22Rv1 (cell line): ENCODE measurements at regions not wholly inside any gene's neighbourhood (a gene's known extent, or its start where the extent isn't known, plus 50 kb on each side); places are given as distances from the start of the nearest gene placed in this dataset.

ENCODE experiments used
- ZFX ChIP-seq: fragments of 450-650 bp; IDR thresholded peaks from 2 replicates; pipeline ENCODE4 v1.6.1; 2017; ENCODE audit warnings: antibody characterized with exemption, borderline replicate concordance
- TF ChIP-seq, protein P1 (sequence below): fragments of 450-650 bp; IDR thresholded peaks from 2 replicates; pipeline ENCODE4 v1.5.1; 2017; ENCODE audit warnings: mild to moderate bottlenecking

DNA sequence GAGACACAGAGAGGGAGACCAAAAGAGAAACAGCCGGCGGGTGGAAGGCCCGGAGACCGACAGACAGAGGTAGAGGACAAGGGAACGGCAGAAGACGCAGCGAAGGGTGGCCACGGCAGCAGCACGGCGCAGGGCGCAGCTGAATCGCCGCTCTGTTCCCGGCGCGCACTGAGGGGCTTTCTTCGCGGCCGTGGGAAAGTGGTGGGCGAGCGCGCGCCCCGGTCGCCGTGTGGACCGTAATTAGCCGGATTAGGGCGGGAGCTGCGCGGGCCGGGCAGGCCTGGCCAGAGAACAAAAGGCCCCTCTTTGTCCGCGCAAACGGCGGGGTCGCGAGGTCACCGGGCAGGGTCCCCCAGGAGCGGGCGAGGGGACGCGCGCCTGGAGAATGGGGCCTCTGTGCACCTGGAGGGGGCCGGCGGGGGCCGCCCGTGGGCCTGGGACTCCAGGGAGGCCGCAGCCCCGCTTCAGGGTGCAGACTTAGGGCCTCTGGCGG, 158.3 kb downstream of the ZFP36L2 start:
- TF ChIP-seq, protein P1, sequence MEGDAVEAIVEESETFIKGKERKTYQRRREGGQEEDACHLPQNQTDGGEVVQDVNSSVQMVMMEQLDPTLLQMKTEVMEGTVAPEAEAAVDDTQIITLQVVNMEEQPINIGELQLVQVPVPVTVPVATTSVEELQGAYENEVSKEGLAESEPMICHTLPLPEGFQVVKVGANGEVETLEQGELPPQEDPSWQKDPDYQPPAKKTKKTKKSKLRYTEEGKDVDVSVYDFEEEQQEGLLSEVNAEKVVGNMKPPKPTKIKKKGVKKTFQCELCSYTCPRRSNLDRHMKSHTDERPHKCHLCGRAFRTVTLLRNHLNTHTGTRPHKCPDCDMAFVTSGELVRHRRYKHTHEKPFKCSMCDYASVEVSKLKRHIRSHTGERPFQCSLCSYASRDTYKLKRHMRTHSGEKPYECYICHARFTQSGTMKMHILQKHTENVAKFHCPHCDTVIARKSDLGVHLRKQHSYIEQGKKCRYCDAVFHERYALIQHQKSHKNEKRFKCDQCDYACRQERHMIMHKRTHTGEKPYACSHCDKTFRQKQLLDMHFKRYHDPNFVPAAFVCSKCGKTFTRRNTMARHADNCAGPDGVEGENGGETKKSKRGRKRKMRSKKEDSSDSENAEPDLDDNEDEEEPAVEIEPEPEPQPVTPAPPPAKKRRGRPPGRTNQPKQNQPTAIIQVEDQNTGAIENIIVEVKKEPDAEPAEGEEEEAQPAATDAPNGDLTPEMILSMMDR, result no peak
- TF ChIP-seq ZFX, result no peak
